Keratinocyte (primary cell): ENCODE measurements at regions not wholly inside any gene's neighbourhood (a gene's known extent, or its start where the extent isn't known, plus 50 kb on each side); places are given as distances from the start of the nearest gene placed in this dataset.

ENCODE experiments used
- DNase-seq: peaks from one replicate; pipeline ENCODE4 v3.0.0-alpha.2; 2011; ENCODE audit warnings: low read depth, missing footprints, low spot score
- FAIRE-seq: peaks from 2 replicates; lab custom pipeline; 2011; peaks lifted over from hg19 to GRCh38; lab: Jason Lieb, UNC
- H2AFZ ChIP-seq: 2 replicates; pipeline ENCODE4 v1.6.0; 2012; ENCODE audit warnings: low read length, control low read depth, inconsistent platforms; ENCODE audit not compliant: control insufficient read depth
- H3K27ac ChIP-seq: 2 replicates; pipeline ENCODE4 v1.5.1; 2011; ENCODE audit warnings: low read length; ENCODE audit not compliant: control insufficient read depth, insufficient read depth
- H3K27me3 ChIP-seq: 3 replicates; pipeline ENCODE4 v1.6.0; 2011; ENCODE audit warnings: low read length; ENCODE audit not compliant: control insufficient read depth, insufficient read depth; ENCODE audit errors: extremely low read depth
- H3K36me3 ChIP-seq, 2 experiments: 2 replicates in 1 of 2; 3 replicates in 1 of 2; pipeline ENCODE4 v1.5.1; 2011; ENCODE audit warnings: low read length in 2 of 2, mild to moderate bottlenecking in 1 of 2; ENCODE audit not compliant: control insufficient read depth in 2 of 2, insufficient read depth in 2 of 2; ENCODE audit errors: extremely low read depth in 1 of 2
- H3K4me1 ChIP-seq: 3 replicates; pipeline ENCODE4 v1.5.1; 2011; ENCODE audit warnings: low read length; ENCODE audit not compliant: control insufficient read depth, insufficient read depth; ENCODE audit errors: extremely low read depth
- H3K4me2 ChIP-seq: 3 replicates; pipeline ENCODE4 v1.6.0; 2011; ENCODE audit warnings: low read depth, low read length; ENCODE audit not compliant: control insufficient read depth, insufficient read depth; ENCODE audit errors: extremely low read depth
- H3K4me3 ChIP-seq, 3 experiments: fragments of 200-600 bp in 1 of 3; sonication (generic) in 1 of 3; 2 replicates in 2 of 3; 3 replicates in 1 of 3; pipeline ENCODE4 v1.5.1; 2011 to 2016; ENCODE audit warnings: low read length in 3 of 3, mild to moderate bottlenecking in 3 of 3, control low read depth in 2 of 3, inconsistent platforms in 1 of 3, low read depth in 1 of 3, mixed read lengths in 1 of 3, mixed run types in 1 of 3, moderate library complexity in 1 of 3; ENCODE audit not compliant: control insufficient read depth in 2 of 3, insufficient read depth in 2 of 3; ENCODE audit errors: extremely low read depth in 1 of 3
- H3K79me2 ChIP-seq: 2 replicates; pipeline ENCODE4 v1.6.0; 2012; ENCODE audit warnings: low read length; ENCODE audit not compliant: control insufficient read depth, insufficient read depth
- H3K9ac ChIP-seq: 3 replicates; pipeline ENCODE4 v1.6.0; 2011; ENCODE audit warnings: low read length; ENCODE audit not compliant: control insufficient read depth, insufficient read depth; ENCODE audit errors: extremely low read depth
- H3K9me1 ChIP-seq: 3 replicates; pipeline ENCODE4 v1.6.0; 2011; ENCODE audit warnings: low read length; ENCODE audit not compliant: control insufficient read depth, insufficient read depth; ENCODE audit errors: extremely low read depth
- H3K9me3 ChIP-seq: 2 replicates; pipeline ENCODE4 v1.5.1; 2012; ENCODE audit warnings: low read depth, low read length; ENCODE audit not compliant: control insufficient read depth
- H4K20me1 ChIP-seq: 3 replicates; pipeline ENCODE4 v1.6.0; 2011; ENCODE audit warnings: low read length; ENCODE audit not compliant: control insufficient read depth, insufficient read depth; ENCODE audit errors: extremely low read depth
- CTCF ChIP-seq, 3 experiments: IDR thresholded peaks in 1 of 3; conservative IDR thresholded peaks in 1 of 3; optimal IDR thresholded peaks in 1 of 3; 2 replicates in 2 of 3; 3 replicates in 1 of 3; pipeline versions ENCODE3 to v1.5.1; 2011; ENCODE audit warnings: low read length in 3 of 3, mild to moderate bottlenecking in 3 of 3, moderate library complexity in 2 of 3, control low read depth in 1 of 3, inconsistent platforms in 1 of 3; ENCODE audit not compliant: insufficient read depth in 2 of 3; ENCODE audit errors: extremely low read depth in 1 of 3
- EZH2 ChIP-seq: IDR thresholded peaks from one replicate; pipeline ENCODE4 v1.6.1; 2012; ENCODE audit warnings: inconsistent platforms, mild to moderate bottlenecking, low read length, moderate library complexity
- dilution Hi-C: fragments of 300-500 bp; cut with MboI; formaldehyde crosslinking; loops from one replicate; pipeline ENCODE4 v1.7.0; 2020; ENCODE audit warnings: low sequenced_read_pairs; ENCODE audit not compliant: extremely low pct_ligation_motif_present

DNA sequence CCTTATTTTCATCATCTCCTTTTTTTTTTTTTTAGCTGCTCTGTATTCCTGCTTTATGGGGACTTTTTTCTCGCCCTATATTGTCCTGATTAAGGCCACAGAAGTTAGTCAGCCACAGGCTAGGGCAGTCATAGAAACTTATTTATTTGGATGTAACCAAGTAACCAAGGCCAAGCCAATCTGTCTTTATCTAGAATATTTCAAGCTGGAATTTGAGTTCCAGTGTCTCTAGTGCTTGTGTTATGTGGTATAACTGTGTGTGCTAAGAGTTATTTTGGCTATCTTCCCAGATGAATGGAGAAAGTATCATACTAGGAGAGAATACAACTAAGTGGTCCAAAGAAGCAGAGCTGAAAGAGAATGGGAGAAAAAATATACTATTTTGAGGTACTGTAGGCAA lies 751.5 kb downstream of the CBLN4 start:
- H3K9ac ChIP-seq = no peak overlapping the region
- FAIRE-seq (no peak), DNase-seq (no peak)
- H3K27ac ChIP-seq = no peak overlapping the region
- TF ChIP-seq CTCF (optimal IDR thresholded peaks at IDR 0.05 in 1 of 3, IDR thresholded peaks at IDR 0.05 in 1 of 3, conservative IDR thresholded peaks at IDR 0.05 in 1 of 3; ENCODE audit: extremely low read depth in 1 of 3, insufficient read depth in 2 of 3, low read length in 3 of 3) (no peak), EZH2 (no peak)
- no peaks in the 10 kb centered on the region for H3K4me1 ChIP-seq
- no peak overlapping the region for H2AFZ ChIP-seq
- H3K4me2 ChIP-seq = no peak overlapping the region
- dilution Hi-C loops = no loop called here
- no peaks in the 10 kb centered on the region for H3K36me3 ChIP-seq
- H4K20me1 ChIP-seq = no peaks in the 10 kb centered on the region
- no peaks in the 10 kb centered on the region for H3K9me1 ChIP-seq
- H3K27me3 ChIP-seq = no peaks in the 10 kb centered on the region
- H3K79me2 ChIP-seq = no peaks in the 10 kb centered on the region
- H3K9me3 ChIP-seq = no peaks in the 10 kb centered on the region
- H3K4me3 ChIP-seq = no peak overlapping the region

- Histone ChIP-seq H3K36me3 (no peaks in the 10 kb centered on the region), H3K4me3 (no peak overlapping the region), H3K9me3 (no peaks in the 10 kb centered on the region), H4K20me1 (no peaks in the 10 kb centered on the region), H3K9me1 (no peaks in the 10 kb centered on the region), H2AFZ (no peak overlapping the region), H3K79me2 (no peaks in the 10 kb centered on the region), H3K27ac (no peak overlapping the region), H3K9ac (no peak overlapping the region), H3K4me2 (no peak overlapping the region), H3K27me3 (no peaks in the 10 kb centered on the region), H3K4me1 (no peaks in the 10 kb centered on the region)
- FAIRE-seq (no peak), DNase-seq (no peak)
- TF ChIP-seq CTCF (optimal IDR thresholded peaks at IDR 0.05 in 1 of 3, IDR thresholded peaks at IDR 0.05 in 1 of 3, conservative IDR thresholded peaks at IDR 0.05 in 1 of 3; ENCODE audit: extremely low read depth in 1 of 3, insufficient read depth in 2 of 3, low read length in 3 of 3) = no peak
- no peak for TF ChIP-seq EZH2
- dilution Hi-C loops = no loop called here
Measured at GRCh38 chr20:55252521-55252920, 752.8 kb downstream of the CBLN4 start.
